Ecto neural progenitor cell (in vitro differentiated cells): ENCODE measurements at regions not wholly inside any gene's neighbourhood (a gene's known extent, or its start where the extent isn't known, plus 50 kb on each side); places are given as distances from the start of the nearest gene placed in this dataset.
A peak's percentile ranks its signal among the peaks of the same experiment; 100 is the strongest.

Experiments
- DNase-seq: peaks from one replicate; pipeline ENCODE4 v3.0.0-alpha.2; 2018; ENCODE audit warnings: low spot score

DNA sequence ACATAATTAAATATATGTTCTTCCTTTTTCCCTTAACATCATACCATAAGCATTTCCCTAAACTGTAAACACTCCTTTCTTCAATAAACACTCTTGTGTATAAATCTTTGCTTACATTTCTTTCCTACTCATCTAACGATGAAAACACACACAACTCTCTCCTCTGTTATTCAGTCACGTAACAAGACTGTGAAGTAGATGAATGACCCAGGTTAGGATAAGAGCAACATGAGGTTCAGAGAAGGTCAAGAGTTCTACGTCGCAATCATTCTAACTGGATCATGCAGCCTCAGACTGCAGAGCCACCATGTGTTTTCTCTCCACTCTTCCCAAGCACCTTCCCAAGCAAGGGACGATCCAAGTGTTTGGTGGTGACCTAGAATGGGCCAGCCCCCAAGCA lies 70.5 kb upstream of the SPTLC1 start:
- no peak for DNase-seq

DNA sequence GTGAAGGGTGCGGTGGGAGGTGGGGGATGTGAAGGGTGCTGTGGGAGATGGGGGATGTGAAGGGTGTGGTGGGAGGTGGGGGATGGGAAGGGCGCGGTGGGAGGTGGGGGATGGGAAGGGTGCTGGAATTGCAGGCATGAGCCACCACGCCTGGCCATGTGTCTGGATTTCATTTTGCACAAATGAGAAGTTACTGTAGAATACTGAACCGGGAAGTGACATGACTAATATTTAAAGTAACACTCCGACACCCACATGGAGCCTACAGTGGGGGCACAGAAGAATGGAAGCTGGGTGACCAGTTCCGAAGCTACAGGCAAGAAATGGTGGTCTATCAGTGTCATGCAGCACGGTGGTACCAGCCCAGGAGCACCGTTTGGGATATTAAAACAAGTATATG lies 69.9 kb upstream of the SPTLC1 start:
- DNase-seq, result no peak

DNA sequence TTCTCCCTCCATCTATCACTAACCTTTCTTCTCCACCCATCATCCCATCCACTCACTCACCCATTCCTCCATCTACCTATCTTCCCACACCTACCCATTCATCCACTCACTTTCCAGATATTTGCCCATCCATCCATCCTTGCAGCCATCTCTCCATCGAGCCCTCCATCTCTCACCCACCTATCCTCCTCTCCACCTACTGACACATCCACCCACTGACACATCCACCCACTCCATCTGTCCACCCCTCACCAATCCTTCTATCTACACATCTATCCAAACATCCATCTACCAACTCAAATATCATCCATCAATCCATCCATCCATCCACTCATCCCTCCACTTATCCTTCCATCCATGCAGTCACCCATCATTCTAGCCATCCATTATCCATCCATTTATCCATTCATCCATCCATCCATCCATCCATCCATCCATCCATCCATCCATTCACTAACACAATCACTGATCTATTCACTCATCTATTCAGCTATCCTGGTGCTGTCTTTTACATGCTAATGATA lies 68.9 kb upstream of the SPTLC1 start:
- no peak for DNase-seq

DNA sequence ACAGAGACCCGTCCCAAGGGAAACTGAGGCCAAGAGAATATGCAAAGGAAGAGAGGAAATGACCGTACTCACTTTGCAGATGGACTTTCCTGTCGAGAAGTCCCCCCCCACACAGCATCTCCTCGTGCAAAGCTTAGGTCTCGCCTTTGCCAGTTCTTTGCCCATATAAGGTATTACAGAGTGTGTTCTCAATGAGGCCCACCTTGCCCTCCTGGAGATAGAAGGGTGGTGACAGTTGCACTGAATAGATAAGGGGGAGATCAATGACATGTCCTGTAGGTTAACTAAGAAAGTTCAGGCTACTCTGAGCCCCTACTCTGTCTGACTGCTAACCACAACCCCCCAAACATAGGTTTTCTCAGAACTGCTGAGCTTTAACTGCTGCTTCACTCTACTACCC lies 68.2 kb upstream of the SPTLC1 start:
- DNase-seq, result no peak

DNA sequence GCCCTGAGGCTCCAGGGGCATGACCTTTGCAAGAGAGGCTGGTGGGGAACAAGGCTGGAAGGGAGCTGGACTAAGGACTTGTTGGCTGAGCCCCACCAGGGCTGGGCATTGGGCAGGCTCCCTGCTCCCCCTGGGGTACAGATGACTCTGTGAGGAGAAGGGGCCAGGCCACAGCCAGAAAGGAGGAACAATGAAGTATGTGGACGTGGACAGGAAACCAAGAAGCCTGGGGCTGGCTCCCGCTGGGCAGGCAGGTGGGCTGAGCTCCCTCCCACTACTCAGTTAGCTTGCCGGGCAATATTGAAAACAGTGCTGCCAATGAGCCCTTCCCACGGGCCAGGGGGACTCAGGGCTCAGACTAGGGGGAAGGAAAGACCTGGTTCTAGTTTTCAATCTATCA lies 66.1 kb upstream of the SPTLC1 start:
- no peak for DNase-seq

DNA sequence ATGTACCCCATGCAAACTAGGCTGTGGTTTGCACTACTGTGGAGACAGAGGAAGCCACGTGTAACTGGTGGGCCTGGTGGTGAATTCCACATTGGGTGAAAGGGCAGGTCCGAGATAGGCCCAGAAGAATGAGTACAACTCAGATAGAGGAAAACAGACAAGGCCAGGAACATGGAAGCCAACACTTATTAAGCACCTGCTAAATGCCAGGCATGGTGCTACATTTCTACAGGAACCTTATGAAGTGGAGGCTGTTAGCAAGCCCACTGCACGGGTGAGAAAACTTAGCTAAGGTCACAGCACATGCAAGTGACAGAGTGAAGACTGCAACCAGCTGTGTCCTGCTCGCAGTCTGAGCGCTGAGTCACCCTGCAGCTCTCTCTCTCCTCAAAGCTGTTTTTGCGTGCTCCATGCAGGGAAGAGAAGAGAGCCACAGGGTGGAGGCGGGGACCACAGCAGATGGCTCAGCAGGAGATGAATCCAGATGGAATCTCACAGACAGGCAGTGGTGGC lies 65.5 kb upstream of the SPTLC1 start:
- DNase-seq, result peak; percentile 43

DNA sequence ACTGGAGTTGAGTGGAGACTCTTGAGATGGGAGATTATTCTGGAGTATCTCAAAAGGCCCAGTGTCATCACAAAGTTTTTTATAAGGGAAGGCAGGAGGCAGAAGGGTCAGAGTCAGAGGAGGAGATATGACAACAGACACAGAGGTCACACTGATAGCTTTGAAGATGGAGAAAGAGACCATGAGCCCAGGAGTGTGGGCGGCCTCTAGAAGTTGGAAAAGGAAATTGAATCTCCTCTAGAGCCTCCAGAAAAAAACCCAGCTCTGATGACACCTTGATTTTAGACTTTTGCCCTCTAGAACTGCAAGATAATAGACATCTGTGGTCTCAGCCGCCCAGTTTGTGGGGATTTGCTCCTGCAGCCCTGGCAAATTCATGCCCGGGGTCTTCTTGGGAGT lies 64.8 kb upstream of the SPTLC1 start:
- DNase-seq, result no peak

DNA sequence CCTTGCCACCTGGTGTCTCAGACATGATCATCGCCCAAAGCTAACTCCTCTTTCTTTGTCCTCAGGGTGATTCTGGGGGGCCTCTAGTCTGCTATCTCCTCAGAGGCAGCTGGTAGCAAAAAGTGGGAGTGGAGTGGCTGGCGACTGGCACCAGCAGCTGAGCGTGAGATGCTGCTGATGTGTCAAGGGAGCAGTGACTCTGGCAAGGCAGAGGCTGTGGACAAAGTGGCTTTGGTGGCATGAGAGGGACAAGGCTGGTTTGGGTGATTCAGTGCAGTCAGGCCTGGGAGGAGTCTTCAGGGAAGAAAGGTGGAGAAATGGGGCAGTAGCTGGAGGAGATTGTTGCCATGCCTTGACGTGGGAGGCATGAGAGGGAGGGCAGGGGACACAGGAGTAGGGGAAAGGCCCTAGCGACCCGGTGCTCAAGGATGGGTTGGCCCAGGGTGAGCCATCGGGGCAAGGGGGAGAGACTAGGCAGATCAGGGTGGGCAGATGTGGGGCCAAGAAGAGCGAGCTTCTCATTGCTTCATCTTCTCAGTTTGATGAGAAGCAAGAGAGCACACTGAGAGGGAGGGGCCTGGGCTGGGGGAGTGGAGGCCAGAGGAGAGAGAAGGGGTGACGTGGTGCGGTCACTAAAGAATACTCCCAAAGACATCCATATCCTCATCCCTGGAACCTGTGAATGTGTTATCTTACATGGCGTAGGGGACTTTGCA lies 64.2 kb upstream of the SPTLC1 start:
- no peak for DNase-seq

DNA sequence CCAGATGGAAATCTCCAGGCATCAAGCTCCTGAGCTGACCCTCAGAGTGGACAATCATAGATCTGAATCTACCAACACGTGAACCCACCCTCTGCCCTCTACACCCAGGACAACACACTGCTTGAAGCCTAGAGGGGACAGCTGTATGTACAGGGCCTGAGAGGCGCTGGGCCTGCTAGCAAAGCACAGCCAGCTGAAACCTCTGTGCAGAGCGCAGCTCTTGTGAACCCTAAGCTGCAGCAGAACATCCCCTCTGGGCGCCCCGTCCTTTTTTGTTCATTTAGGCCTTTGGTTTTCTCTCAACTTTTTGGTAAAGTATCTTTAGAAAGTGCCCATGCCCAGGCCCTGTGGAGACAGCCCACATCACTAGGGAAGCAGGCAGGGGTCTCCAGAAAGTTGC lies 62.4 kb upstream of the SPTLC1 start:
- DNase-seq, result no peak

DNA sequence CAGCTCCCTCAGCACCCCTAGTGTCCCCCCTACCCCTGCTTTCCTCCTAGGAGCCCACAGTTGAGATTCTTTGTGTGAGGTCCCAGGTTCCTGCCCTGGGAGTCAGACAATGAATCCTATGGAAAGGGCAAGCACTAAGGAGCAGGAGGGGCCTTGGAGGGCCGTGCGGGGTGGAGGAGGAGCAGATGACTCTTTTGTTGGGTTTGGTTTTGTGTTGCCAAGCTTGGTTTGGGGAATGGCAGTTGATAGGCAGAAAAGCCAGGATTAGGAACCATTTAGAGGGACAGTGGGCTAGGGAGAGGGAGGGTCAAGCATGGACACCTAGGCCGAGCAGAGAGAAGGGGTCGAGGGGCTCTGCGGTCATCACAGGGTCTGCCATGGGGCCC lies 61.6 kb upstream of the SPTLC1 start:
- DNase-seq, result no peak

DNA sequence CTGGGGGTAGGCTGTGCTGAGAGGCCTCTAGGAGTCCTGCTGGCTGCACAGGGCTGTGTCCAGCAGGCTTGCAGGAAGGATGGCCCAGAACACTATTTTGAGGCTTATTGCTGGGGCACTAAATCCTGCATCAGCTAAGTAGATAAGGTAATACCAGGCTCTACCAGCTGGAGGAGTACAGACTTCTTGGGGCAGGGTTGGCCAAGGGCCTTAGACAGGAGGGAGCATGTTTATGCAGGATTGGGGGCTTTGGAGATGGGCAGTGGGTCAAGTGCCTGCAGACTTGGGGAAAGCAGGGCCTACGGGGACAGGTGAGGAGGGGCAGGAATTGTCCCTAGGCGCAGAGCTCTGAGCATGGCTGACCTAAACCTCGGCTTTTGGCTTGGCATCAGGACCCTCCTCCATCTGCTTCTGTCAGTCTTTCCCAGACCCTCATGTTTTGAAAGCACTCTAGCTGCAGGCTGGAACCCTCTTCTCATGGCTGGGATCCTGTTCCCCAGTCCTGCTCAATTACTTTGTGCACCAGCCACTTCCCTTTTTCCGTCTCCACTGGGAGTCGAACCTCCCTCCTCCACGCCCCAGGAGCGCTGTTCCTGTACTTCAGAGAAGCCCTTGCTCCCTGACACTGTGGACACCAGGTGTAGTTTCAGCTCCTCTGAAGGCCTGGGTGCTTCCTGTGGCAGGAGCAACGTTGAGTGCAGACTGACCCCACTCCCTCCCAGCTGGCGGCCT lies 61.0 kb upstream of the SPTLC1 start:
- peak; percentile 42 for DNase-seq

DNA sequence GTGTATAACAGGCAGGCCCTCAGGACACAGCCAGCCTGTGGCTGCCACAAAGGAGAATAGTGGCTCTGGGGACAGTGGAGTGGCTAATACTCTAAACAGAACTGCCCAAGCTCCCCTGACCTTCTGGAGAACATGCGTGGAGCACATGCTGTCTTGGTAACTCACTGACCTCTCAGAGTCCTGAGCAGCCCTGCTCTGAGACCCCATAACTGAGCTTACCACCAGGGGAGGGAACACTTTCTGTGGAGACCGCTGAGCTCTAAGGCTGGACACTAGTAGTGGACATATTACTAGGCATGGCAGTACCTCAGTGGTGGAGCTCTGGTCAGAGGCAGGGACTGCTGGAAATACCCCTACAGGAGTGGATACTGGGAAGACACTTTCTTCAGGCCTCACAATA lies 60.2 kb upstream of the SPTLC1 start:
- no peak for DNase-seq

DNA sequence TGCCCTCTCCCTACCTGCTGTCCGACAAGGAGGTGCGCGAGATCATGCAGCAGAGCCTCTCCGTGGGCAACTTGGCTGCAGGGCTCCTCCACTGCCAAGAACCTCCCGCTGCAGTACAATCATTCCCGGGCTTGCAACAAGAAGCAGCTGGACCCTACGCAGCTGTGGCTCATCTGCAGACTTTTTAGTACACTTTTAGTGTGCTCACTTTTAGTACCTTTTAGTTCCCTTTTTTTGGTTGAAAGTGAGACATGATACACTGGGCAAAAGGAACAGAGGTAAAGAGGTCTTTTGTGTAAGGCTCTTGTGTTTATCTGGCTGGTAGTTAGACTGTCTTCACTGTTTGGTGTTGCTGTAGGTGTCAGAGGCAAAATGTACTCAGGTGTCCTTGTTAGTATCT lies 58.1 kb upstream of the SPTLC1 start:
- no peak for DNase-seq

DNA sequence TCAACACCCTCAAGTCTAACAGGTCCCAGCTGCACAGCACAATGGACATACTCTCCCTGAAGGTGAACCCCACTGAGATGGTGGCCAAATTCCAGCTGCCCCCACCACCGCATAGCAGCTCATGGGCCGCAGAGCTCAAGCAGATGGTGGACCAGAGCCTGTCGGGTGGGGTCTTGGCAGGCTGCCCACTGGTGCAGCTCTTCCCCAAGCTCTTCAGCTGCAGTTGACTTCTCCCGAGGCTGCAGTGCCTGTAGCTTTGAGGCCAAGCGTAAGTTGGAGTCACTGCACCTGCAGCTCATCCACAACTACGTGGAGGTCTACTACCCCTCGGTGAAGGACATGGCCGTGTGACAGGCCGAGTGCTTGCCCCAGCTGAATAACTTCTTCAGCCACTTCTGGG lies 56.6 kb upstream of the SPTLC1 start:
- no peak for DNase-seq

DNA sequence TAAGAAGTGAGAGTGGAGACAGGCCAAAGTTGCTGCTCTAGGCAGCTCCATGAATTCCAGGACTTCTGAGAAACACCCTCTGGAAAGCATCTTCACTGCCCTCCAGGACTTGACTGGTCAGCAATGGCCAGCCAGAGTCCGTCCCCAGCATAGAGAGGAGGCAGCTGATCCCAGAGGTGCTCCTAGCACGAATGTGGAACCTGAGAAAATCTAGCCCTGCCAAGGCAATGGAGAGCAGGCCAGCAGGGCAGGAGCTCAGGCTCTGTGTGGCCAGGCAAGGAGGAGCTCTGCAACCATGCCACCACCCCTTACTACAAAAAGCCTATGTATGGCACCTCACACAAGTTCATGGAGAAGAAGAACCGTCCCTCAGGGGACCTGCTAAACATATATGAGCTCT lies 56.1 kb upstream of the SPTLC1 start:
- DNase-seq, result no peak

DNA sequence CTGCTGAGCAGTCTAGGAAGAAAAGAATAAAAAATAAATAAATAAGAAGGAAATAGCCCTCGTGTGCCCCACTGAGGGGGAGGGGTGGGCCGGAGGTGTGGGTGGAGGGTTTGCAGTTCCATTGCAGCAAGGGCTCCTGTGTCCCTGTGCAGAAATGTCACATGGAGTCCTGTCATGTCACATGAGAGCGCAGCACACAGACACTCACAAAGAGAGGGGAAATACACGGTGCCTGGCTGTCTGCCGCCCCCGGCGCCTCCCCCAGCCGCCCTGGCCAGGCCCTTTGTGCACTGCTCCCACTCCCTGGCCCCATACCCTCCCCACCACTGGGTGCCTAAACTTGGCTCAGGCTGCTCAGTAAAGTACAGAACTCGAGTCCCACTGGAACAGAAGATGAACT lies 55.6 kb upstream of the SPTLC1 start:
- DNase-seq, result no peak

DNA sequence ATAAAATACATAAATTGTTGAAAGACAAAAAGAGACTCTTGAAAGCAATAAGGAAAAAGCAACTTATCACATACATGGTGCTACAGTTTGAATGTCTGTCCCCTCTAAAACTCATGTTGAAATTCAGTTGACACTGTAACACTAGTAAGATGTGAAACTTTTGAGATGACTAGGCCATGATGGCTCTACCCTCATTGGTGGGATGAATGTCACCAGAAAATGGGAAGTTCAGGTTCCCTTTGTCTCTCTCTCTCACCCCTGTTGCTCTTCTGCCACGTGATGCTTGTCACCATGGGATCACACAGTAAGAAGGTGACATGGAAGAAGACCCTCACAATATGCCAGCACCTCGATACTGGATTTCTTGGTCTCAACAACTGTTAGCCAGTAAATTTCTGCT lies 50.3 kb upstream of the SPTLC1 start:
- DNase-seq, result no peak
